ENCODE measurements at regions not wholly inside any gene's neighbourhood (a gene's known extent, or its start where the extent isn't known, plus 50 kb on each side); places are given as distances from the start of the nearest gene placed in this dataset.
"Not testable (repeated sequence)": the region's sequence is repeated elsewhere in the genome, so short reads cannot be mapped to it uniquely, and the experiment has no call there.

DNA sequence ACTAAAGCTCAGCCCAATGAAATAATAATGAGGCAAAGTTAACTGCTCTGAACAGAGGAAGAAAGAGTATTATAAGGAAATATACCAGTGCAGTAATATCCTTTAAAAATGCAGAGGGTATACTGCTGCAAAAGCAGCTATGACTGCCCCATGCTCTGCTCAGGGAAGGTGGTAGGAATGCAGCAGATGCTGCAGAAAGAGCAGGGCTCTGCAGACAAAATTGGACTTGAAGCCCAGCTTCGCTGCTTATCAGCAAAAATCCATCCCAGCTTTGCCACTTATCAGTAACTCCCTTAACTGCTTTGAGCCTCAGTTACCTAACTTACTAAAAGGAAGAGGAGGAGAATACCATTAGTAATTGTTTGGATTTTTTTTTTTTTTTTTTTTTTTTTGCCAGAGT lies 533.8 kb upstream of the CDH5 start:
- no peak for DNase-seq (ENCODE audit: extremely low read depth, low read depth)

GRCh38 chr16:65831903-65832666 lies 534.4 kb upstream of the CDH5 start:
- no peak for DNase-seq (ENCODE audit: extremely low read depth, low read depth)

DNA sequence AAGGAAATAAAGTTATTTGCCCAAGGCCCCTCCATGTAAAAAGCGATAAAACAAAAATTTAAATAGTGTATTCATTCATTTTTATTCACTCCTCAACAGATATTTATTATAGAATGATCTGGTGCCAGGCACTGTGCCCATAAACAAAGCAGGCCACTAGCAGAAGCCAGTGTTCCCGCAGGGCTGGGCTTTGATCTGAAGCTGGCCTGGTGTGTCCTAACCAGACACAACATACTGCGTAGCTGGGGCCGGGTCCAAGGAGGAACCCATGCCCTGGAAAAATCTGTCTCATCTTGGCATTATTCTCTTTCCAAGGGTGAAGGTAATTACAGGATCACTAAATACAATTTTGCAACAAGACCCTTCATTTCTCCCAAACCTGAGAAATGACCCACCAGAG lies 537.4 kb upstream of the CDH5 start:
- DNase-seq (ENCODE audit: extremely low read depth, low read depth) = no peak

DNA sequence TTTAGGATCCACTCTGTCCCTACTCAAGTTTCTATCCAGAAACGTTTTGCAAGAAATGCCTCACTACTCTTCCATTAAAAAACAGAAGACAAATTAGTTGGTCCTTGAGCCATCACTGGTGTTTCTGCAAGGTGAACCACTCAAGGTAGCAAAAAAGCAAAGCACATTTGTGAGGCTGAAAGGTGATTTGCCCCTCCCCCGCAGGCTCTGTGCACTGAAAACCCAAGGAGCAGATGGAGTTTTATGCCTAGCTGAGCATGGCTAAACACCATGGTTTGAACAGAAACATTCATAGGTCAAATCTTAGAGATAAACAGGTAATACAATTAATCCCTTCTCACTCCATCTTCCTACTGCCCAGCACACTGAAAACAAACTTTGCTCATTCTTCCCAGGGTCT lies 538.2 kb upstream of the CDH5 start:
- DNase-seq (ENCODE audit: extremely low read depth, low read depth) = no peak

- DNase-seq (ENCODE audit: extremely low read depth, low read depth) = no peak
These were observed 539.3 kb upstream of the CDH5 start for GRCh38 chr16:65827231-65827630.

DNA sequence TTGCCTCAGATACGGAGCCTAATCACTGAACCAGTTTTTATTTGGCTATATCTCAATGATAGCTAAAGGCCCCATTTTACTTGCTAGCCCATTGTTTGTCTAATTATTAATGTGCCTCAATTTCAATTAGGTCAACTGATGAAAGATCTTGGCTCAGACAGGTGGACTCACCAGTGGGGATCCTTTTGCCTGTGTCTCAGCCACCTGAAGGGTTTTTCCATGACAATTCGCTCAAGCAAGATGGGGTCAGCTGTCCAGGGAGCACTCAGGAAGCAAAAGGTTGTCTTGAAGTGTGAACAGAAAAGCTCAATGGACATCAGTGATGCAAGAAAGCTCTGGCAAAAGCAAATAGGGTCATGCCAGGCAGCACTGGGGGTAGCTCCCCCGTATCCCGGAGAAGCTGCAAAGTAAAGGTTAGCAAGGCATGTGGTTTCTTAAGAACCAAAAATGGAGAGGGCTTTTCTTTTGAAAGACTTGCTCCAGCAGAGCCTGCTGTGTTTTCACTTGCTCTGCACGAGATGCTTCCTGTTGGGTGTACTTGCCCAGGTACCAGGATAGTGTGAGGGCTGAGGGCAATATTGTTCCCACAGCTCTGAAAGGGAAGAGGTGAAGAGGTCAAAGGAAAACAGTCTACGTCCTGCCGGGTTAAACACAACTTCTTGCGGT lies 541.2 kb upstream of the CDH5 start:
- DNase-seq (ENCODE audit: extremely low read depth, low read depth) = no peak

GRCh38 chr16:65822148-65822547 lies 544.3 kb upstream of the CDH5 start:
- DNase-seq (ENCODE audit: extremely low read depth, low read depth) = no peak

DNA sequence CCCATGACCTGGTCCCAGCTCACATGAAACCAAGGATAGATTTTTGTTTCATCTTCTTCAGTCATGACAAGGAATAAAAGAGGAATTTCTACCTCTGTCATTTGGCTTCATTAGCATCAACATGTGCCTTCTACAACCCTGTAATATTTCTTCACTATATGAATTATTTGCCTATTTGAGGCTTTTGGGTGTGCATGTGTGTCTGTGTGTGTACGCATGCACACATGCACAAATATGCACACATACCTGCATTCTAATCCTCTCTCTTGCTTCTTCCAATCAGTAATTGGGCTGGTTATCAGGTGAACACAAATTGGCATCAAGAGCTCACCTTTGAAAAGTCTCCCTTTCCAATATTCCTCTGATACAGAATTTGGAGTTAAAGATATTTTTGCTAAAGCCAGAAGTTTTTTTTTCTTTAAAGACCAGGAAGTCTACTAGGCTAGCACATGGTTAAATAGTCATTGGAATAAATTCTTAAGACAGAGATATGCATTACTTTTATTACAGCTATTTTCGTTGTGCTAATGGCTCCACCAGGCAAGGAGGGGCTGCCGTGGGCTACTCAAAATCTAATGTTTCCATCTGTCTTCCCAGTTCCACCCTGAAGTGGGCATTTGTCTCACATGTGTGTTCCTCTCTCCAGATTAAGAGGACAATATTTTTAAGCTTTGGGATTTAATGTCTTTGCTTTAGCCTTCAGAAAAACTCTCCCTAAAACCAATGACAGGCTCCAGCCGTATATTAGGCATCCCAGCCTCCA lies 547.2 kb upstream of the CDH5 start:
- no peak for DNase-seq (ENCODE audit: extremely low read depth, low read depth)

- no peak for DNase-seq (ENCODE audit: extremely low read depth, low read depth)
These were observed 548.7 kb upstream of the CDH5 start for GRCh38 chr16:65817799-65818198.

GRCh38 chr16:65817066-65817465 lies 549.4 kb upstream of the CDH5 start:
- DNase-seq (ENCODE audit: extremely low read depth, low read depth) = no peak

GRCh38 chr16:65816556-65816955 lies 549.9 kb upstream of the CDH5 start:
- DNase-seq (ENCODE audit: extremely low read depth, low read depth) = no peak

DNA sequence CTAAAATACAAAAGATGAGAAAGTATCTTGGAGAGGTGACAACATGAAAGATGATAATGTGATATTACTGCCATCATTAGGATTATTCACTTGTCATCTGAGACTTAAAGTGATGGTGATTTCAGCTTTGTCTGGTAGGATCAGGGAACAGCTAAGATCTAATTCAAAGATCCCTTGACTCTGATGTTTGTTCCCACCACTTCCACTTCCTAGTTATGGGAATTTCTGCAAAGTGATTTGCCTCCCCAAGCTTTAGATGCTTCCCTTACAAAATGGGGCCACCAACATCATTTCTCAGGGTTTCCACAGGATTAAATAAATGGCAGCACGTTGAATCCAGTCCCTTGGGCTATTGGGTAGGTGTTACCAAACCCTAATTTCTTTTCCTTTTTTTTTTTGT lies 550.8 kb upstream of the CDH5 start:
- DNase-seq (ENCODE audit: extremely low read depth, low read depth) = no peak

GRCh38 chr16:65813879-65814278 lies 552.6 kb upstream of the CDH5 start:
- not testable (repeated sequence) for DNase-seq (ENCODE audit: extremely low read depth, low read depth)

DNA sequence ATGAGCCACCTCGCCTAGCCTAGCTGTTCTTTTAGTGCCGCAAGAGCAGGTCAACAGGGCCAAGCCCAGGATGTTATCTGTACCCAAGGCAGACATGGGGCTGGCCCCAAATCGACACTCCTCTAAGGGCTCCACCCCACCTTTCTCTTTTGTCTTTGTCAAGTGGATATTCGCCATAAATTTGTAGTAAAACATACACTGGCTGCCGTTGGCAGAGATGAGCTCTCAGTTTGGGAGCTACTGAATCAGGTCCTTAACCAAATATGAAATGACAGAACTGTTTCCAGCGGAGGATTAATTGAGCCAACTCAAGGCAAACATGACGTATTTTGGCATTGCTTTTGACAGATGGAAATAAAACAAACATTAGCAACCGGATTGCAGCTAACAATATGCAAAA lies 556.9 kb upstream of the CDH5 start:
- no peak for DNase-seq (ENCODE audit: extremely low read depth, low read depth)

DNA sequence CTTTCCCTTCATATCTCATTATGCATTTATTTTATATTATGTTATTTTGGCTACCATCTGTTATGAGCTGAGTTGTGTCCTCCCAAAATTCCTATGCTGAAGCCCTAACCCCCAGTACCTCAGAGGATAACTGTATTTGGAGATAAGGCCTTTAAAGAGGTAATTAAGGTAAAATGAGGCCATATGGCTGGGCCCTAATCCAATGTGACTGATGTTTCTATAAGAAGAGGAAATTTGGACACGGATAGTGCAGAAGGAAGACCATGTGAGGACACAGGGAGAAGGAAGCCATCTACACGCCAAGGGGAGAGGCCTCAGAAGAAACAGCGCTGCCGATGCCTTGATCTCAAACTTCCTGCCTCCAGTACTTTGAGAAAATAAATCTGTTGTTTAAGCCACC lies 557.7 kb upstream of the CDH5 start:
- DNase-seq (ENCODE audit: extremely low read depth, low read depth) = no peak

DNA sequence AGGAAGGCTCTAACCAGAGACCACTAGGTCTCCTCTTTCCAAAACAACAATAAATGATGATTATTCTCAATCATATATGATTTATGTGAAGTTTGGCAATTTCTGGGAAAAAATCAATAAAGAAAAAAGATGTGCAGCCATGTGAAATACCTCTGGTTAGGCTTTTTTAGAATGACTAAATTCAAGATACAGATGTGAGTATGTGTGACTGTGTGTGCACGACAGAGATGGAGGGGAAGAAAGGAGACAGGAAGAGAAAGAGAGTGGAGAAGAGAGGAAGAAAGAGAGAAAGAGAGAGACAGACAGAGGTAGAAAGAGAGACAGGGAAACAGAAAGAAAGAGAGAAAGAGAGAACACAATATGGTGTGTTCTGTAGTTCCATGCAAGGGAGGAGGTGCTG lies 558.6 kb upstream of the CDH5 start:
- DNase-seq (ENCODE audit: extremely low read depth, low read depth) = no peak

- DNase-seq (ENCODE audit: extremely low read depth, low read depth) = not testable (repeated sequence)
These were observed 560.8 kb upstream of the CDH5 start for GRCh38 chr16:65805704-65806103.

DNA sequence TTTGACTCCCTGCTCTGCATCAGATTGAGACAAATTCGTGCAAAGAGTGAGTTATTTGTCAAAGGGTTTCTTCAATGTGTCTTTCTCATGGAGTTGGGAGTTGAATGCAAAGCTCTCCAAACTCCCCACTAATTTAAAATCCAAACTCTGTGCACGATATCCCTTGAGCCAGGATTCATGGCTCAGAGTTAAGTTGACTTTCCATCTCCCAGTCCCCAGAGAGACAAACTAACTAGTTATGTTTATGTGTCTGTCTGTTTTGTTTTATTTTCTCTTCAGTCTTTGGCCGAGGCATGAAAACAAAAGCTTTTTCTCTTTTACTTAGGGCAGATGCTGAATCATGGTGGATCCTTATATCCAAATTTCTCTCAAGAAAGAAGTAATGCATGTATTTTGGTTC lies 570.0 kb upstream of the CDH5 start:
- no peak for DNase-seq (ENCODE audit: extremely low read depth, low read depth)

- DNase-seq (ENCODE audit: extremely low read depth, low read depth) = no peak
These were observed 571.5 kb upstream of the CDH5 start for GRCh38 chr16:65794973-65795372.

DNA sequence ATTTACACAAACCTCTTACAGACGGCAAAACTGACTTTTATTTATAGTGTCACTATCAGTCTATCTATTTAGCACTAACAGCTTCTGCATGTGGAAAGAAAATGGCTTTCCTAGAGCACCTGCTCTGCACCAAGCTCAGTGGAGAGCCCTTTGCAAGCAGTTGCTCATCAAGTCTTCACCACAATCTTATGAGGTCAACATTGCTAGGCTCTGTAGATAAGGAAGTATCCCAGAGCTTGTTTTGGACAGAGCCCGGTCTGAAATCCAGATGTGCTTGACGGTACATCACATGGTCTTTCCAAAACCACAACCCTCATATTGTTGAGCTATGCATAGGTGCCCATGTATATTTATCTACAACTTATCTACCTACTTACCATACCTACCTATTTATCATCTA lies 572.7 kb upstream of the CDH5 start:
- DNase-seq (ENCODE audit: extremely low read depth, low read depth) = no peak

- no peak for DNase-seq (ENCODE audit: extremely low read depth, low read depth)
These were observed 575.7 kb upstream of the CDH5 start for GRCh38 chr16:65790768-65791167.

Measured in NCI-H460 (cell line).